LHCN-M2 (cell line): ENCODE measurements at regions not wholly inside any gene's neighbourhood (a gene's known extent, or its start where the extent isn't known, plus 50 kb on each side); places are given as distances from the start of the nearest gene placed in this dataset.
"Not testable (repeated sequence)": the region's sequence is repeated elsewhere in the genome, so short reads cannot be mapped to it uniquely, and the experiment has no call there.

Source experiments
- DNase-seq: peaks from one replicate; pipeline ENCODE4 v3.0.0-alpha.2; 2012; ENCODE audit warnings: low read depth

DNA sequence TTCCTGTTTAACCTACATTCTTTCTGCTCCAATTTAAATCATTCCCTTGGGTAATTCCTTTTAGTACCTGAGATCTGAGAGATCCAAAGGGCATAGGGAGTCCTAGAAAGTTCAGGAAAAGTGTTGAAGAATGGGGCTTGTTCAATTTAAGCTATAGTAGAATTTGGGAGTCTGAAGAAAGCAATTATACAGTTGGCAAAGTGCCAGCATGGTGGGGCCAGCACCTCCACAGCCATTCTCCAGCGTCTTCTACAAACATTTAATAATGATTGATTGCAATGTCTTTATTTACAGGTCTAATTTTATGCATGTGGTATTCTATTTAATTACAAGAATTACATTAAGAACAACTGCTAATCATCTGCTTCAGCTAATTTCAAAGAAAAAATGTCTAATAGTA lies 957.7 kb upstream of the GYPC start:
- no peak for DNase-seq

DNA sequence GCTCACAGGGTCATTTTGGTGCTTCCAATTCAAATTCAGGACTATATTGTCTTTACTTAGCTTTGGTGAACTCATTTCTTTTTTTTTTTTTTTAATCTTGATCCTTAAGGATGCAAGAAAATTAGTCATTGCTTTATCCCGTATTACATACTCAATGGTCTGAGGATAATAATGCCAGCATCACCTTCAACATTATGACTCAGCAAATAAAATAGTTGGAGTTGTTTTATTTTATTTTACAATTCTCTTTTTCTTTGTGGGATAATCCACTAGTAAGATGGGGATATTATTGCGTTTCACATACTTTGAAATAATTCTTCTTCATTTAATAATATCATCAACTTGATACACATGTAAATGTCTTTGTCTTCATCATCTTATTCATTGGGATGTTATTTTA lies 954.9 kb upstream of the GYPC start:
- DNase-seq, result no peak

DNA sequence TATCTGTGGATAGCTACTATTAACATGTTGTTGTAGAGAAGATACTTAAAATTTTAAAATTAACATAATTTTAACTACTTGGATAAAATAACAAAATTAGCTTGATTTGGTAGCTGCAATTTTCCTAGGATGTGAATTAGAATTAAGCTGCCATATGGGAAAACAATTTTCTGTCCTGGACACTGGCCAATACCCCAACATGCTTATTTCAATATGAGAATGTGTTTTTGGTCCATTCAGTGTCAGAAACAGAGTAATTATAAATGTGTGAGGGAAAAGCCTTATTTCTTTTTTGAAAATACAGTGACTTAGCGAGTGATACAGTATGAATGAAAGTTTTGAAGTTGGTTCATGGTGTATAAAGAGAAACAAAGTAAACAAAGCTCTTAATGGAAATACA lies 948.3 kb upstream of the GYPC start:
- DNase-seq, result no peak

DNA sequence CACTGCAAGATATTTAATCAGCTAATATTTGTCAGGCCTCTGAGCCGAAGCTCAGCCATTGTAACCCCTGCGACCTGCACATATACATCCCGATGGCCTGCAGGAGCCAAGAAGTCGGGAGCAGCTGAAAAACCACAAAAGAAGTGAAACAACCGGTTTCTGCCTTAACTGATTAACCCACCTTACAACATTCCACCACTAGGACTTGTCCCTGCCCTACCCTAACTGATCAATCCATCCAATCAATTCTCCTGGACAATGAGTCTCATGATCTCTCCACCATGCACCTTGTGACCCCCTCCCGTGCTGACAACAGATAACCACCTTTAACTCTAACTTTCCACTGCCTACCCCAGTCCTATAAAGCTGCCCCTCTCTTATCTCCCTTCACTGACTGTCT lies 945.4 kb upstream of the GYPC start:
- no peak for DNase-seq

- no peak for DNase-seq
Observed at GRCh38 chr2:125711075-125711474, 944.9 kb upstream of the GYPC start.

GRCh38 chr2:125713533-125713932 lies 942.4 kb upstream of the GYPC start:
- DNase-seq, result no peak

GRCh38 chr2:125721072-125721721 lies 934.8 kb upstream of the GYPC start:
- DNase-seq, result no peak

- DNase-seq, result no peak
Observed at GRCh38 chr2:125730921-125731320, 925.0 kb upstream of the GYPC start.

DNA sequence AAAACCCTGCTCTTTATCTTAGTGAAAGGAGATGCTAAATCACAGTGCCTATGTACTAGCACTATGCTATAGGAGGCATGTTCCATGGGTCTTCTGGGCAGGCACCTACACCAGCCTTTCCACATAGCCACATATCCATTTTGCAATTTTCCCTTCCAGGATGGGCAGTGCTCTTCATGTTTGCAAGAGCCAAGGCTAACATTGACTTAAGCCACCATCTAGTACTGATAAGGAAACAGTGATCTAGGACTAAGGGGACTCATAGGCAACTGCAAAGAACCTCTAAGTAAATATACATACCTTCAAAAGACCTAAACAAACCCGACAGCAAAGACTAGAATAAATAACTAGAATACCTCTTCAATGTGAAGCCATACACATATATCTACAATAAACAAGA lies 919.7 kb upstream of the GYPC start:
- no peak for DNase-seq

DNA sequence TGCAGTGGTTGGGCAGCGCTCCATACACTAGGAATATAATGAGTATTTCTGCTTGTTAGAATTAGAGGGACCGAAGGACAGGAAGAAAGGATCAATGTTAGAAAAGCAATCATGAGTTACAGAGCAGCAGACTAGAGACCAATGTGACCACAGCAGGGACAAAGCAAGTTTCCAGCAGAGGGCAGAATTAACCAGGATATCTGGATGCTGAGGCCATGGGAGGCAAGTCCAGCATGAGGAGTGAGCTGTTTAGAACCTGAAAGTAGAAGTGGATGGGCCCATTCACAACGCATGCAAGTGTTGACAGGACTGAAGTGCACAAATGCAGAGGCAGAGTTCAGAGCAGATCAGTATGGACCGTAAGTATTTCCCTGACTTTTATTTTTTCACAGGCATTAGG lies 910.4 kb upstream of the GYPC start:
- DNase-seq, result no peak

GRCh38 chr2:125746321-125747164 lies 909.4 kb upstream of the GYPC start:
- DNase-seq, result no peak

- no peak for DNase-seq
Observed at GRCh38 chr2:125747165-125747425, 908.9 kb upstream of the GYPC start.

- DNase-seq, result no peak
Observed at GRCh38 chr2:125756431-125756830, 899.5 kb upstream of the GYPC start.

DNA sequence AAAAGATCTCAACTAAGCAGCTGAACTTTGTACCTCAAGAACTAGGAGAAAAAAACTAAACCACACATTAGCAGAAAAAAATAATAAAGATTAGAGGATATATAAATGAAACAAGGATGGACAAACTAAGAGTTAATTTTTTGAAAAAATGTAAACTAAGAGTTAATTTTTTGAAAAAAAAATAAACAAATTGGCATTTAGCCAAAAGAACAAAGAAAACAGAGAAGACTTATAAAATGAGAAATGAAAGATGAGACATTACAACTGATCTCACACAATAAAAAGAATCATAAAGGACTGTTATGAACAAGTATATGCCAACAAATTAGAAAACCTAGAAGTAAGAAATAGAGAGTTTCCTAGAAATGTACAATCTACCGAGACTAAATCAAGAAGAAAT lies 859.2 kb upstream of the GYPC start:
- DNase-seq, result no peak

DNA sequence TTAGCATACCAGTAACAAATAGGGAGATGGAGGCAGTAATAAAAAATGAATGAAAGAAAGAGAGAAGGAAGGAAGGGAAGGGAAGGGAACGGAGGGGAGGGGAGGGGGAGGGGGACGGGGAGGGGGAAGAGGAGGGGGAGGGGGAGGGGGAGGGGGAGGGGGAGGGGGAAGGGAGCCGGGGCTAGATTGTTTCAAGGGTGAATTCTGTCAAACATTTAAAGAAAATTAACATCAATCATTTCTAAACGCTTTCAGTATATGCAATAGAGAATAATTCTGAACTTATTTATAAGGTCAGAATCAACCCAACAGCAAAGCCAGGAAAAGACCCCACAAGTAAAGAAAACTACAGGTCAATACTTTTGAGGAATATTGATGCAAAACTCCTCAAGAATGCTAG lies 858.8 kb upstream of the GYPC start:
- no peak for DNase-seq

- DNase-seq, result no peak
Observed at GRCh38 chr2:125822746-125823145, 833.2 kb upstream of the GYPC start.

- DNase-seq, result not testable (repeated sequence)
Observed at GRCh38 chr2:125825781-125826180, 830.2 kb upstream of the GYPC start.

GRCh38 chr2:125837128-125837527 lies 818.8 kb upstream of the GYPC start:
- DNase-seq, result no peak

DNA sequence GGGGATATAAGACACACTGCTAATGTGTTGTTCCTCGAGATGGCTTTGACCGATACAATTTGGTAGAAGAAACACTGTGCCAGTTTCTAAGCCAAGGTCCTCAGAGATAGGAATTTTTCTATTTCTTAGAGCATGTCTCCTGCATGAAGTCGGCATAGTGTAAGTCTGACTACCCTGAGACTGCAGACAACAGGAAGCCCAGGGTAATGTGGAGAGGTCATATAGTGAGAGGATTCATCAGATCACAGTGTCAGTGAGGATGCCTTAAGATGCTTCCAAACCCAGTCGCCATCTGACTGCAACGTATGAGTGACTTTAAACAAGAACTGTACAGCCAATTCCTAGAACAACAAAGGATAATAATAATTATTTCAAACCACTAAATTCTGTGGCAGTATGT lies 818.3 kb upstream of the GYPC start:
- no peak for DNase-seq

DNA sequence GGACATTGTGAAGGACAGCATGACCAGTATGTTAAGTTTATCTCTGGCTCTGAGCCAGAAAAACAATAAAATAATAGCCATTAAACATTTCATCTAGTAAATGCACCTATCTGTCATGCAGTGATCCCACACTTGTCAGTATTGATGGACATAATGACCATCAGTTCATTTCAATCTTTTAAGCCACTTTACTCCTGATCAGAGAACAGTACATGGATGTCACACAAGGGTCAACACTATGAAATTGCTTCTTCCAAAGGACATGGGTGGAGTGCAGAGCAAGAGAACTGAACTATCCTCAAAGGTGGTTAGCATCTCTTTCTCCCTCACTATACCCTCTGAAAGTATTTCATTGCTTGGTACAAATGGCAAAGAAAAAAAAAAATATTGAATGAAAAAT lies 816.0 kb upstream of the GYPC start:
- no peak for DNase-seq

- no peak for DNase-seq
Observed at GRCh38 chr2:125842041-125842440, 813.9 kb upstream of the GYPC start.

GRCh38 chr2:125850541-125850940 lies 805.4 kb upstream of the GYPC start:
- no peak for DNase-seq

GRCh38 chr2:125852364-125852763 lies 803.6 kb upstream of the GYPC start:
- DNase-seq, result no peak

DNA sequence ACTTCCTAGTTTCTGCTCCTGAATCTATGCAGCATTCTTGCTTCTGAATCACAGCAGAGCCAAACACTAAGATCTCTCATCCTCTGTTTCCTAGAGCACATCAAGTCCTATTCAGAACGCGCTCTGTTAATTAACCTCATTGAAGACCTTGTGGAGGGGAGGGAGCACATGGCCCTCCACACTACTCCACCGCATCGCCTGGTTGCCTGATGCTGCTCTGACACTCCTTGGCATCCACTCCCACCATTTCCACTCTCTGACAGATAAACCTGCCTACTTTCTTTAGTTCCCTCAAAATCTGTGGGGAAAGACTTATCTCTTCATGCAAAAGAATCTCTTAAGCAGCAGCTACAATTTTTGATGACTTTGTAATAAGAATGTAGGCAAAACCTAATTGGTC lies 802.3 kb upstream of the GYPC start:
- DNase-seq, result no peak
